Iris pigment epithelial cell (primary cell): ENCODE measurements at regions not wholly inside any gene's neighbourhood (a gene's known extent, or its start where the extent isn't known, plus 50 kb on each side); places are given as distances from the start of the nearest gene placed in this dataset.

ENCODE experiments used
- DNase-seq: peaks from one replicate; pipeline ENCODE4 v3.0.0-alpha.2; 2011; ENCODE audit warnings: low read depth

GRCh38 chr6:156359912-156360311 lies 417.3 kb upstream of the ARID1B start:
- no peak for DNase-seq

GRCh38 chr6:156352861-156353260 lies 424.3 kb upstream of the ARID1B start:
- DNase-seq = no peak

DNA sequence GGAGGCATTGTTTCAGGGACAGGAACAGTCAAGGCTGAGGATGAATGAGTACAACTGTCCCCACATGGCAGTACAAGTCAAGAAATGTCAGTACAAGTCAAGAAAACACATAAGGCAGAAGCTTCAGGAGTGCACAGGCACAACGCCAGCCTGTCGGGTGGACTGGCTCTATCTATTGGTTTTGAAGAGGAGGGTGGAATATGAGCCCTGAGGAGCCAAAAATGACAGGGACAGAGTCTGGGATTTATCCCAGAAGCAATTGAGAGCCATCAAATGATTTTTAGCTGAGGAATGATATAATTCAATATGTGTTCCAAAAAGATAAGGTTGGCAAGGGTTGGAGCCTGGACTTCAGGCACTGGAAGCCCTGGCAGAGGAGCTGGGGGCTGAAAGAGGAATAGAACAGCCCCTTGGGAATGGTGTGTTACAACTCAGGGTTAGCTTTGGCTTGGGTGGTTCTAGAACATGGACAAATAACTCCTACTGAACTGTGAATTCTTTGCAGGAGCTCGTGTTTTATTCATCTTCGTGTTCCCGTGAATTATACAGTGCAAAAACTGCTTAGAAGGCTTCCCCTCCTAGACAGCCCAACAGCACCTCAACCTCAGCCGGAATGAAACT lies 425.7 kb upstream of the ARID1B start:
- DNase-seq = no peak

- DNase-seq = no peak
Observed at GRCh38 chr6:156350337-156350736, 426.8 kb upstream of the ARID1B start.

- DNase-seq = no peak
Observed at GRCh38 chr6:156348849-156349248, 428.3 kb upstream of the ARID1B start.

GRCh38 chr6:156348424-156348823 lies 428.8 kb upstream of the ARID1B start:
- no peak for DNase-seq

GRCh38 chr6:156347656-156348055 lies 429.5 kb upstream of the ARID1B start:
- DNase-seq = no peak

GRCh38 chr6:156347246-156347645 lies 429.9 kb upstream of the ARID1B start:
- no peak for DNase-seq

DNA sequence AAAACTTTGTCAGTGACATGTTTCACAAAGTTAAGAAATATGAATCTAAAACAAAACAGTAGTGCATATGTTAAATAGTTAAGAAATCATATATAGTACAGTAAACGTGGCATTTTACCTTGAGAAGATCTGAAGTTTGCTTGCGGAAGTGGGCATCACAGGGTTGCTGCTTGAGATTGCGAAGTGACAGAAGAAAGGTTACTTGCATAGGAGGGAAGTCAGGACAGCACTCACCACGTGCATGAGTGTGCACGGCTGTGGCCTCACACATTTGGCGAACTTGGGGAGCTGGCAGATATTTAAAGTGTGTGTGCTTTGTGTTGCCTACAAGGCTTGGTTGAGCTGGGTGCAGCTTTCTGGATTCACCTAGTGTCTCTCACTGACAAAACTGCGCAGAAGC lies 431.5 kb upstream of the ARID1B start:
- no peak for DNase-seq

DNA sequence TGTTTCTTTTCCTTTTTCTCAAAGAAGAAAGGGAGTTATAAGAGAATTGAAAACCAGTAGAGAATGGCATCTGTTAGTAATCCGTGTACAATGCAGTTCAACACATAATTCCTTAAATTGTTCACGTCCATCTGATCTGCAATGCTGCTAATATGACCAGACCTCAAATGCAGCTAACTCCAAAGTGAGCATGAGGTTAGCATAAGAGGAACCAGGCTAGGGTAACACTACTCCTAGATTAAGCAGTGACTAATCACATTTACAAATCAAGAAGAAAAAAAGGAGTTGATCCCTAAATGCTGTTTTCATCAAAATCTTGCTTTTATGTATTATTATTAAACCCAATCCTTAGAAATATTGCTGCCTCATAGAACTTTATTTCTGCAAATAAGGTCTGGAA lies 432.7 kb upstream of the ARID1B start:
- DNase-seq = no peak

GRCh38 chr6:156337801-156338200 lies 439.4 kb upstream of the ARID1B start:
- DNase-seq = no peak

GRCh38 chr6:156336733-156337132 lies 440.4 kb upstream of the ARID1B start:
- no peak for DNase-seq

GRCh38 chr6:156336089-156336488 lies 441.1 kb upstream of the ARID1B start:
- no peak for DNase-seq

DNA sequence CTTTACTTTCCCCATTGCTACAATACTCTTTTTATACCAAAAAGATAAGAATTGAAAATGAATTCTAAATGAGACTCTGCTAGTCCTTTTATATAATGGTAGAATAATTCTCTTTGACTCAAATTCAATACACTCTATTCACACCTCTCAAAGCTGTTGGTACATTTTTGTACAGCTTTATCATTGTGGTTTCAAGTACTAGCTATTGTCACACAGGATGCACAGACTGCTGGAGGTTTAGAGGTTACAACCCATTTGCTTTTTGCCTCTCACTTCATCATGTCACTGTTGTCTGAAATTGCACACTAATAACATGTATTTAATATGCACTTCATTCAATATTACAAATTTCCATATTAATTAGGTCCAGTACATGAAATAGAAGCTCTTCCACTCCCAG lies 442.2 kb upstream of the ARID1B start:
- no peak for DNase-seq

GRCh38 chr6:156319707-156320106 lies 457.5 kb upstream of the ARID1B start:
- no peak for DNase-seq

DNA sequence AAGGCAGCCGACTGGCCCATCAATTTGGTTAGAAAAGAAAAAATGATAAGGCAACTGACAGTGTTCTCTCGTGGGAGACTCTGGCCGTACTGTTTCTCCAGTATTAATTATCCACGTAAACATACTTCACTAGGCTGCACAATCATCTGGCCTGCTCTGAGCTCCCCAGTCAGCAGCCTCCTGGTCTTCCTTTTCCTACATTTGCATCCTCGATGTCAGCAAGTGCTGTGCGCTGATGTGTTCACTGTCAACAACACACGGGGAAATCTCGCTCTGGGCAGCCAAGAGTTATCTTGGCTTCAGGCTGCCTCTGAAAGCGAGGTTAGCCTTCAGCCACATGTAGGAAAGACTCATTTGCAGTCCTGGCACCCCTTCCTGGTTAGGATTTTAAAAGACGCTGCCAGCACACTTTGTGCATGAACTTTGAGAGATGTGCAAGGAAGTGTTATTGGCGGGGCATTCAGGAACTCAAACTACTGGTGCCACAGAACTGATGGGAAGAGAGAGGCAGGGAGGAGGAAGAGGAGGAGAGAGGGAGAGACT lies 460.5 kb upstream of the ARID1B start:
- DNase-seq = no peak

DNA sequence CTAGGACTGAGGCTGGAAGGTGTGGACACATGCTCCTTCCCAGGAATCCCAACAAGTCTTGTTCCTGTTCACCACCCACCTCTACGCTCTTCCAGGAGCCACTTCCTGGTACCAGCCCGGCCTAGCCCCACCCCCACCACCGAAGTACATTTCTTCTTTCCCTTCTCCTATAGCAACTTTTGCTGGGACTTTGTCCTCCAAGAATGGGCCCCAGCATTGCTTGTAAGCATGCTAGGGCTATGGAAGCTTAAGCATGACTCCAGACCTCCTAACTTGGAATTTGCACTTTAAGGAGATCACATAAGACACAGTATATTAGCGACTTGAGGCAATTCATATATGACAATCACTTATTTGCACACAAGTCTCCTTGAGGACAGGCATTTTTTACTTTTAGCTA lies 462.0 kb upstream of the ARID1B start:
- no peak for DNase-seq

DNA sequence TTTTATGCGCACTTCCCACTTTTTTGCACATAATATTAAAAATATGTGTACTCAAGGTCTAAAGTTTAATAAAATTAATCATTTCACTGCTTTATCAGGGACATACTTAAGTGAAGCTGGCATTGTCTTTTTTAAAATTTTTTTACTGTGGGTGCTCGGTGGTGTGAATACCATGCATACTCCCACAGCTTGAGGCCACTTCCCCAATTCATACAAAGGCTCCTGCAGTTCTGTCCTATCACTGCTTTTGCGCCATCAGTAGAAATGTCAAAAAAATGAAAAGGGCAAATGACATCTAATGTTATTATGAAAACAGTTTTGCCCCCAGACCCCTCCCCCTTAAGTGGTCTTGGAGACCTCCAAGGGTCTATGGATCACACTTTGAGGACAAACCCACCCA lies 464.1 kb upstream of the ARID1B start:
- DNase-seq = no peak

GRCh38 chr6:156311291-156311690 lies 465.9 kb upstream of the ARID1B start:
- no peak for DNase-seq

DNA sequence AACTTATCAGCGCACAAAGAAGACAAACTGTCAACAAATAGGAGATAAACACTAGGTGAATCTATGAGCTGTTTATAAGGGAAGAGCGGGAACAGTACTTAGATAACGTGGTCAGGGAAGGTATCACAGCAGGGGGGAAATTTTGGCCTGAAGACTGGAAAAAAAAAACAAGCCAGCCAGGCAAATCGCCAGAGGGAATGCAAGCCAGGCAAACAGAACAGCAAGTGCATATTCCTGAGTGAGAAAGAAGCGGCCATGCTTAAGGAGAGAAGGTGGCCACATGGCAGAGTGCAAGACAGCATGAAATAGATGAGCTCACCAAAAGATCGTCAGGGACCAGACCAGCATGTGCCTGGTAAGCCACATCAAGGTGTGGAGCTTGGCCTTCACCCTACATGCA lies 466.5 kb upstream of the ARID1B start:
- DNase-seq = no peak

DNA sequence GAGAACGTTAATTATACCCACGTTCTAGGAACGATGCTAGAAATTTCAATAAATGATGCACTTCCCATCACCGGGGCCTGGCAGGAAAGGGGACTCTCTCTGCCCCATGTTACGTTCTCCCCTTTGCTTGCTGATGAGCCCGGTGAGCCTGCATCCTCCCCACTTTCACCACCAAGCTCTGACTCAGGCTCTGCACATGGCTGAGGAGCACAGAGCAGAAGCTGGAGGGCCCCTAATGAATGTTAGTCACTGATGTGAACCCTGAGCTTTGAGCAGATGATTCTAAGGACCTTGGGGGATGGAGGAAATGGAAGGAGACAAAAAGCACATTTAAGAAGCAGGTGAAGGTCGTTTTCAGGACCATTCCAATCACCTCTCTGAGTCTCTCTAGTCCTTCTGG lies 468.2 kb upstream of the ARID1B start:
- no peak for DNase-seq

DNA sequence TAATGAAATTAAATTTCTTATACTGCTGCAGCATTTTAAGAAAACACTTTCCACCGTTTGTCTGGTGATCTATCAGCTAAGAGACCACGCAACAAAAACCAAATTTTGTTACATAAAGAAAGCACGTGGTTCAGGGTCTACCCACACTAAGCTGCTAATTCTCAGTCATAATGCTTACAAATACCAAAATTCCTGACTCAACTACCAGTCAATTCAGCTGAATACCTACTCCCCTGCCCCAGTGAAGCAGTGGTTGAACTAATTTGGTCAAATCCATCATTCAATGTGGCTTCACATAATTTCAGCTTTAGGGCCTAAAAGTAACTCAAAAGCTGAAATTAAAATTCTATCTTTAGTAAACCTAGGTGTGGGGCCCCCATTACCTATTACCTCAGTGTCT lies 468.6 kb upstream of the ARID1B start:
- DNase-seq = no peak

- no peak for DNase-seq
Observed at GRCh38 chr6:156306531-156306930, 470.6 kb upstream of the ARID1B start.

- no peak for DNase-seq
Observed at GRCh38 chr6:156283091-156283490, 494.1 kb upstream of the ARID1B start.

DNA sequence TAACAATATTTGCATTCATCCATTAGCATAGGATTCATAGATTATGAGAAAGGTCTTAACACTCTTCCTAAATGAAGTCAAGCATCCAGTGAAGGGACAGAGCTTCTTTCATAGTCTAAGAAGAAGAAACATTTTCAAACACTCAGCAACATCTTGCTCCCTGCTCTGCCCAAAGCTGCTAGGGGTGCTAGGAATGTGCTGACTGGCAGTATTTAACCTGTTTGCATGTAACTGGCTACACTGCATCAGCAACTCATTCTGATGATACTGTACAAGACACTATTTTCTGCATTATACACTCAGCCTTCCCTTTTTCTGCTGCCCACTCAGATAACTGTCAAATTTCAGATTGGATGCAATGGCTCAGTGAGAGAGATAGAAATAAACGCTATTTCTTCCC lies 495.1 kb upstream of the ARID1B start:
- DNase-seq = no peak
